H1 (cell line): ENCODE measurements at regions not wholly inside any gene's neighbourhood (a gene's known extent, or its start where the extent isn't known, plus 50 kb on each side); places are given as distances from the start of the nearest gene placed in this dataset.

Experiments used
- CHD7 ChIP-seq: fragments of 300-600 bp; sonication (generic); IDR thresholded peaks from 2 replicates; pipeline ENCODE4 v1.7.1; 2012; ENCODE audit warnings: low read length, moderate library complexity, mild to moderate bottlenecking, inconsistent platforms; ENCODE audit not compliant: insufficient replicate concordance
- EP300 ChIP-seq, 2 experiments: IDR thresholded peaks; 1 replicate in 1 of 2; 2 replicates in 1 of 2; pipeline ENCODE4 v1.6.1; 2011 to 2012; ENCODE audit warnings: low read depth in 2 of 2, low read length in 2 of 2, mild to moderate bottlenecking in 2 of 2, borderline replicate concordance in 1 of 2, inconsistent platforms in 1 of 2, moderate library complexity in 1 of 2
- EZH2 ChIP-seq: fragments of 200-600 bp; sonication (generic); IDR thresholded peaks from 2 replicates; pipeline ENCODE4 v1.7.1; 2012; ENCODE audit warnings: low read depth, mild to moderate bottlenecking, moderate library complexity, low read length, inconsistent platforms; ENCODE audit not compliant: severe bottlenecking
- HDAC2 ChIP-seq, 2 experiments: fragments of 300-600 bp in 1 of 2; sonication (generic) in 1 of 2; IDR thresholded peaks; 2 replicates each; pipeline ENCODE4 v1.6.1; 2011 to 2012; ENCODE audit warnings: low read depth in 2 of 2, low read length in 2 of 2, mild to moderate bottlenecking in 2 of 2, moderate library complexity in 2 of 2, borderline replicate concordance in 1 of 2, inconsistent platforms in 1 of 2
- NRF1 ChIP-seq: IDR thresholded peaks from 2 replicates; pipeline ENCODE4 v1.6.1; 2011; ENCODE audit warnings: mild to moderate bottlenecking, low read depth, low read length, improper control_type of control experiment
- RFX5 ChIP-seq: IDR thresholded peaks from 2 replicates; pipeline ENCODE4 v1.6.1; 2011; ENCODE audit warnings: low read depth, low read length, improper control_type of control experiment, borderline replicate concordance
- SP1 ChIP-seq: IDR thresholded peaks from 2 replicates; pipeline ENCODE4 v1.6.1; 2011; ENCODE audit warnings: low read depth, low read length
- SUZ12 ChIP-seq: fragments of 200-600 bp; sonication (generic); IDR thresholded peaks from 2 replicates; pipeline ENCODE4 v1.6.1; 2012; ENCODE audit warnings: mild to moderate bottlenecking, inconsistent platforms, low read length, moderate library complexity, mixed read lengths
- TAF1 ChIP-seq: IDR thresholded peaks from 2 replicates; pipeline ENCODE4 v1.6.1; 2011; ENCODE audit warnings: mild to moderate bottlenecking, low read depth, low read length
- TBP ChIP-seq: IDR thresholded peaks from 2 replicates; pipeline ENCODE4 v1.6.1; 2011; ENCODE audit warnings: low read depth, low read length, improper control_type of control experiment
- USF2 ChIP-seq: IDR thresholded peaks from 2 replicates; pipeline ENCODE4 v1.6.1; 2011; ENCODE audit warnings: low read length, improper control_type of control experiment

GRCh38 chr4:189304167-189304566, 636.5 kb upstream of the FRG1 start (continued):
- TF ChIP-seq CHD7: no peak
- TF ChIP-seq EZH2: no peak
- TF ChIP-seq TAF1: no peak
- no peak for TF ChIP-seq SP1
- TF ChIP-seq SUZ12: no peak
- no peak for TF ChIP-seq HDAC2 (IDR thresholded peaks at IDR 0.05; ENCODE audit: borderline replicate concordance in 1 of 2, low read depth in 2 of 2, low read length in 2 of 2)
- TF ChIP-seq USF2: no peak
- no peak for TF ChIP-seq EP300 (IDR thresholded peaks at IDR 0.05; ENCODE audit: borderline replicate concordance in 1 of 2, low read depth in 2 of 2, low read length in 2 of 2)
- TF ChIP-seq TBP: no peak
- no peak for TF ChIP-seq RFX5
- TF ChIP-seq NRF1: no peak
